Erythroblast (primary cell): ENCODE measurements at regions not wholly inside any gene's neighbourhood (a gene's known extent, or its start where the extent isn't known, plus 50 kb on each side); places are given as distances from the start of the nearest gene placed in this dataset.
A peak's percentile ranks its signal among the peaks of the same experiment; 100 is the strongest.

Experiments used
- DNase-seq, 2 experiments: peaks; one replicate each; lab custom pipeline; 2025; lab: John Stamatoyannopoulos, UW
- GATA1 ChIP-seq: IDR thresholded peaks from 2 replicates; pipeline ENCODE4 v1.6.1; 2011; ENCODE audit warnings: low read depth, mild to moderate bottlenecking, control low read depth, low read length, moderate library complexity
- POLR2A ChIP-seq: IDR thresholded peaks from 2 replicates; pipeline ENCODE4 v1.6.1; 2011; ENCODE audit warnings: mild to moderate bottlenecking, low read length

DNA sequence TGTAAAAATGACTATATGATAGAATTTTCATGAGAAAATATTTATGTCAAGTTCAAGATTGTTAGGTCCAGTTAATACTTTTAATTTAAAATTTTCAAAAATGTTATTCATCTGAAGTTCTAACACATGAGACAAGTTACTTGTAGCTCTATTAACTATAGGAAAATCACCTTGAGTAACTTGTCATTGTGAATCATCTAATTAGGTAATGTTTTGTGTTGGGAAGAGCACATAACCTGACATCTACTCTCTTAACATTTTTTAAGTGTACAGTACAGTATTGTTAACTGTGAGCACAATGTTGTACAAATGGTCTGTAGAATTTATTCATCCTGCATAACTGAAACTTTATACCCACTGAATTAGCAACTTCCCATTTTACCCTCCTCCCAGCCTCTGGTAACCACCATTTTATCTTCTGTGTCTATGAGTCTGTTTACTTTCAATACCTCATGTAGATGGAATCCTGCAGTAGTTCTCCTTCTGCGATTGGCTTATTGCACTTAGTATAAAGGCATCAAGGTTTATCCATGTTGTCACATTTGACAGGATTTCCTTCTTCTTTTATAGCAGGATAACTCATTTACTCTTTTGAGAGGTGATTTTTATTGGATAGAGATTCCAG lies 54.6 kb downstream of the ARL4A start:
- no peak for DNase-seq
- TF ChIP-seq GATA1 (no peak), POLR2A (no peak)

GRCh38 chr7:12746211-12746610 lies 58.8 kb downstream of the ARL4A start:
- TF ChIP-seq POLR2A (no peak), GATA1 (no peak)
- DNase-seq = no peak

DNA sequence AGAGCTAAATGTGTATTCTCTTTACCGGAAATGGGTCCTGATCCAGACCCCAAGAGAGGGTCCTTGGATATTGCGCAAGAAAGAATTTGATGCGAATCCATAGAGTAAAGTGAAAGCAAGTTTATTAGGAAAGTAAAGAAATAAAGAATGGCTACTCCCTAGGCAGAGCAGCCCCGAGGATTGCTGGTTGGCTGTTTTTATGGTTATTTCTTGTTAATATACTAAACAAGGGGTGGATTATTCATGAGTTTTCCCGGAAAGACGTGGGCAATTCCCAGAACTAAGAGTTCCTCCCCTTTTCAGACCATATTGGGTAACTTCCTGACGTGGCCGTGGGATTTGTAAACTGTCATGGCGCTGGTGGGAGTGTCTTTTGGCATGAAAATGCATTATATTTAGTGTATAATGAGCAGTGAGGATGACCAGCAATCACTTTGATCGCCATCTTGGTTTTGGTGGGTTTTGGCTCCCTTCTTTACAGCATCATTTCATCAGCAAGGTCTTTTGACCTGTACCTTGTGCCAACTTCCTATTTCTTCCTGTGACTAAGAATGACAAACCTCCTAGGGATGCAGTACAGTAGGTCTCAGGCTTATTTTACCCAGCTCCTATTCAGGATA lies 60.4 kb downstream of the ARL4A start:
- peak in 1 of 2 experiments; percentile 11 for DNase-seq
- TF ChIP-seq POLR2A (no peak), GATA1 (no peak)

- DNase-seq = no peak
- no peak for TF ChIP-seq GATA1
- TF ChIP-seq POLR2A = no peak
Measured at GRCh38 chr7:12749069-12749468, 61.6 kb downstream of the ARL4A start.

- DNase-seq = no peak
- TF ChIP-seq POLR2A (no peak), GATA1 (no peak)
Measured at GRCh38 chr7:12749746-12750145, 62.3 kb downstream of the ARL4A start.

- TF ChIP-seq POLR2A (no peak), GATA1 (no peak)
- DNase-seq = no peak
Measured at GRCh38 chr7:12751764-12752163, 64.3 kb downstream of the ARL4A start.

DNA sequence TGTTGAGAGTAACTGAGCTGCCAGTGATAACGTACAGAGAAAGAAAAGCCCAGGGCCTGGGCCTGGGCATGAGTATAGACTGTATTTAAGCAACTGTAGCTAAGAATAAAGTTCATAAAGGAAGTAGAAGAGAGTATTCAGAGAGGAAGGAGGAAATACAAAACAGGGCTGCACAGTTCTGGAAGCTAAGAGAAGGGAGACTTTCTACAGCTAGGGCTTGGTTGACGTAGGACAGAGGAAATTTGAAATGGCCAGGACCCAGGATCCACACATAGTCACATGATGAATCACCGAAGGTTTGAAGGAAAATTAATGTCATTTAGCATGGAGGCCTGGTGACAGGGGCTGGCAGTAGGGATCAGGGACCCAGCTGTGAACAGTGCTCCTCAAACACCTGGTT lies 66.7 kb downstream of the ARL4A start:
- no peak for DNase-seq
- TF ChIP-seq GATA1 (no peak), POLR2A (no peak)

DNA sequence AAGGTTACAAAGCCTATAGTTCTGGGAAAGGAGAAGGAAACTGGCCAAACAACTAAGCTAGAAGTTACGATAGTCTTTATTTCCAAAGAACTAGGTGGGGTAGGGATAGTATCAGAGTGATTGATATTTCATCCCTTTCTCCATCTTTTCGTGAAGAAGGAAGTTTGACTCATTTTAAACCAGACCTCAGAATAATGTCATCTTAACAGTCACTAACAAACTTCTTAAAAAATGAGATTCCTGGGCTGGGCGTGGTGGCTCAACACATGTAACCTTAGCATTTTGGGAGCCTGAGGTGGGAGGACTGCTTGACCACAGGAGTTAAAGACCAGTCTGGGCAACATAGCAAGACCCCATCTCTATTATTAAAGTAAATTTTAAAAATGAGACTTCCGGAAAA lies 69.4 kb downstream of the ARL4A start:
- TF ChIP-seq GATA1 (no peak), POLR2A (no peak)
- no peak for DNase-seq

- TF ChIP-seq GATA1 = no peak
- TF ChIP-seq POLR2A = no peak
- DNase-seq = no peak
Measured at GRCh38 chr7:12757443-12757842, 70.0 kb downstream of the ARL4A start.

- no peak for DNase-seq
Measured at GRCh38 chr7:12759151-12759550, 71.7 kb downstream of the ARL4A start.

DNA sequence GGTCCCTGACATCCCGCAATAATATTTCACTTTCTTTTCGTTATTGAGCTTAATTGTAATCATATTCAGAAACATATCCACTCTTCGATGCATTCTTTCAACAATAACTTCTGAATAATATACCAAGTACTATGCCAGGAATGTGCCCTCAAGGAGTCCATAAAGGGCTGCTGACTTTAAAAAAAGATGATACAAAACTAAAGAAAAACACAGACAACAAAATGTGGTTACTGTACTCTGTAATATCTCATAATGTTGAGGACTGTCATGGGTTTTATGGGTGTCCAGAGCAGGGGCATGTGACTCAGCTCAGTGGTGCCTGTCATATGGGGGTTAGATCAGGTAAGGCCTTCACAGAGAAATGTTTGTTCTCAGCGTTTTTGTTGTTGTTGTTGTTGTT lies 73.7 kb downstream of the ARL4A start:
- TF ChIP-seq GATA1 (no peak), POLR2A (no peak)
- DNase-seq = no peak

More at GRCh38 chr7:12759151-12759550, 71.7 kb downstream of the ARL4A start:
- no peak for TF ChIP-seq POLR2A
- no peak for TF ChIP-seq GATA1

DNA sequence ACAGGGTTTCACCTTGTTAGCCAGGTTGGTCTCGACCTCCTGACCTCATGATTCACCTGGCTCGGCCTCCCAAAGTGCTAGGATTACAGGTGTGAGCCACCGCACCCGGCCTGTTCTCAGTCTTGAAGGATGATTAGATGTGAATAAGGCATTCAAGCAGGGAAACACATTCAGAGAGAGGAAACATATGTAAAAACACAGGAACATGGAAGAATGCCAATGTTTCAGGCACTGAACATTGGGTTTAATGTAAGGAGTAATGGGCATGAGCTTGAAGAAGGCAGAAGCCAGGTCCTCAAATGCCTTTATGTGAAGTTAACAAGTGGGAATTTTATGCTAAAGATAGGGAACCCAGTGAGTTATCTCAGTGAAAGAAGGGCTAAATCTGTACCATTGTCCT lies 74.3 kb downstream of the ARL4A start:
- TF ChIP-seq GATA1 (no peak), POLR2A (no peak)
- DNase-seq = no peak

GRCh38 chr7:12764458-12764891 lies 77.0 kb downstream of the ARL4A start:
- DNase-seq = no peak
- TF ChIP-seq POLR2A (no peak), GATA1 (no peak)

GRCh38 chr7:12765431-12766100 lies 78.1 kb downstream of the ARL4A start:
- DNase-seq = no peak
- TF ChIP-seq GATA1 = no peak
- TF ChIP-seq POLR2A = no peak

DNA sequence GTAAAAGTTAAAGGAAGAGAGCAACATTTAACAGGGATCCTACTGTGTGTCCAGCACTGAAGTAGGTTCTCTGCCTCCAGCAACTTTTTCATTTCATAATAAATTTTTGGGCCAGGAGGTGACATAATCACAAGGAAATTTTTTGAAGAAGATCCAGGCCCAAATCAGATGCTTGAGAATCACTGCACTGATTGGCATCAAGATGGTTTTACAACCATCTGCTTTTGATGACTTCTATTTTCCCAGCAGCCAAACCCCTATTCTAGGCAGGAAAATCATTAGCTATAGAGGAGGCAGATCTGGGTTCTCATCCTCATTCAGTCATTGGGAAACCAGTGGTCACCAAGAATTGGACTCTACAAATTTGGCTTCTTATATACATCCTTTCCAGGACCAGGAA lies 79.0 kb downstream of the ARL4A start:
- no peak for DNase-seq
- no peak for TF ChIP-seq POLR2A
- TF ChIP-seq GATA1 = no peak
